HG02970 (cell line): ENCODE measurements at regions not wholly inside any gene's neighbourhood (a gene's known extent, or its start where the extent isn't known, plus 50 kb on each side); places are given as distances from the start of the nearest gene placed in this dataset.
"Not testable (repeated sequence)": the region's sequence is repeated elsewhere in the genome, so short reads cannot be mapped to it uniquely, and the experiment has no call there.

Experiments used
- ATAC-seq: cut with Tn5 transposase; IDR thresholded peaks from one replicate; pipeline ENCODE4 v1.9.1; 2021; ENCODE audit warnings: mild to moderate bottlenecking, moderate library complexity, moderate number of reproducible peaks; ENCODE audit not compliant: unreplicated experiment, low FRiP score

GRCh38 chr5:147075187-147075586 is 159.6 kb upstream of the STK32A start:
- no peak for ATAC-seq

- ATAC-seq, result no peak
Measured at GRCh38 chr5:147080391-147080790, 154.4 kb upstream of the STK32A start.

- ATAC-seq, result no peak
Measured at GRCh38 chr5:147081311-147081764, 153.5 kb upstream of the STK32A start.

- ATAC-seq, result no peak
Measured at GRCh38 chr5:147084702-147085101, 150.1 kb upstream of the STK32A start.

GRCh38 chr5:147085409-147085808 is 149.4 kb upstream of the STK32A start:
- ATAC-seq, result no peak

- ATAC-seq, result no peak
Measured at GRCh38 chr5:147092044-147092443, 142.8 kb upstream of the STK32A start.

- no peak for ATAC-seq
Measured at GRCh38 chr5:147093138-147093537, 141.7 kb upstream of the STK32A start.

- ATAC-seq, result no peak
Measured at GRCh38 chr5:147095740-147096139, 139.1 kb upstream of the STK32A start.

- ATAC-seq, result no peak
Measured at GRCh38 chr5:147098233-147098790, 136.5 kb upstream of the STK32A start.

GRCh38 chr5:147101659-147102369 is 133.0 kb upstream of the STK32A start:
- ATAC-seq, result no peak

- ATAC-seq, result no peak
Measured at GRCh38 chr5:147112899-147113298, 121.9 kb upstream of the STK32A start.

GRCh38 chr5:147113967-147114366 is 120.9 kb upstream of the STK32A start:
- ATAC-seq, result no peak

GRCh38 chr5:147139759-147140158 is 95.1 kb upstream of the STK32A start:
- not testable (repeated sequence) for ATAC-seq

- no peak for ATAC-seq
Measured at GRCh38 chr5:147140558-147140957, 94.3 kb upstream of the STK32A start.

GRCh38 chr5:147141580-147141979 is 93.2 kb upstream of the STK32A start:
- not testable (repeated sequence) for ATAC-seq

GRCh38 chr5:147143215-147143614 is 91.6 kb upstream of the STK32A start:
- no peak for ATAC-seq

- no peak for ATAC-seq
Measured at GRCh38 chr5:147145328-147145727, 89.5 kb upstream of the STK32A start.

GRCh38 chr5:147148715-147149114 is 86.1 kb upstream of the STK32A start:
- no peak for ATAC-seq

- no peak for ATAC-seq
Measured at GRCh38 chr5:147152086-147152485, 82.7 kb upstream of the STK32A start.

- ATAC-seq, result no peak
Measured at GRCh38 chr5:147154809-147155208, 80.0 kb upstream of the STK32A start.

GRCh38 chr5:147156012-147156411 is 78.8 kb upstream of the STK32A start:
- no peak for ATAC-seq
